ENCODE measurements at regions not wholly inside any gene's neighbourhood (a gene's known extent, or its start where the extent isn't known, plus 50 kb on each side); places are given as distances from the start of the nearest gene placed in this dataset.

DNA sequence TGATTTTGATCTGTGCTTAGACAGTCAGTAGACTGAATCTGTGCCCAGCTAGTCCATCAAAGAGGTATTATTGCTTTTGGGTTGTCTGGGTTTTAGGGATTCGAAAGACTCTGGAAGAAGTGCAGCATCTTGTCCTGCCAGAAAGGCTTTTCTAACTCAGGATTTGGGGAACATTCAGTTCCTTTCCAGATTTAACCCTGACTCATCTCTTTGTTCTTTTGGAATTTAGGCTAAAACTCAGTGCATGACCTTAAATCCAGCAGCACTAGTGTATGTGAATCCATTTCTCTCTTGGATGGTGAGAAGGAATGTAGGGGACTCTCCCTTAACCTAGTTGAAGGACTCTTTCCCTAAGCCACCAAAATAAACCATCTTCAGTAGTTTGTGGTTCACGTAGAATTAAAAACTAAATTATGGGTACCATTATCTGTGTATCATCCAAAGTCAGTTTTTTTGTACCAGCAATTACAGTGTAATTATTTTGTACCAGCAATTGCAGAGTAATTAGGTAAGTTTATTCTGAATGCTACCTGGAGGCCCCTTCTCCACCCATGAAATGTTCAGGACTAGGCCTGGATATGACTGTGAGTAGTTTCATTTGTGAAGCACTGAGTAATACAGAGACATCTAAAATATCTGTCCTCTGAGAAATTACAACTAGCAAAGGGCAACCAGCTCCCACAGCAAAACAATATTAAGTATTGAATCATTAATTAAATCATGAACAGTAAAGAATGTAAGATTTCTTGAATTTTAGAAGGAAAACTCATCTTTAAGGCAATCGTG lies 384.0 kb downstream of the TMA16 start (continued):
- TF ChIP-seq ZNF677 (tag by site-specific recombination; IDR thresholded peaks at IDR 0.05) (no peak), ZNF248 (tag by site-specific recombination; IDR thresholded peaks at IDR 0.05) (no peak), TRIM28 (IDR thresholded peaks at IDR 0.05; ENCODE audit: borderline replicate concordance, low read length) (no peak), ZSCAN30 (tag by site-specific recombination; IDR thresholded peaks at IDR 0.05) (no peak), ZNF571 (tag by site-specific recombination; IDR thresholded peaks at IDR 0.05) (no peak), BCL11A (tag by site-specific recombination; IDR thresholded peaks at IDR 0.05; ENCODE audit: low read depth) (no peak), ZNF366 (tag by site-specific recombination; conservative IDR thresholded peaks at IDR 0.05) (no peak), ZNF174 (tag by site-specific recombination; IDR thresholded peaks at IDR 0.05) (no peak)
- TF ChIP-seq, protein P1, sequence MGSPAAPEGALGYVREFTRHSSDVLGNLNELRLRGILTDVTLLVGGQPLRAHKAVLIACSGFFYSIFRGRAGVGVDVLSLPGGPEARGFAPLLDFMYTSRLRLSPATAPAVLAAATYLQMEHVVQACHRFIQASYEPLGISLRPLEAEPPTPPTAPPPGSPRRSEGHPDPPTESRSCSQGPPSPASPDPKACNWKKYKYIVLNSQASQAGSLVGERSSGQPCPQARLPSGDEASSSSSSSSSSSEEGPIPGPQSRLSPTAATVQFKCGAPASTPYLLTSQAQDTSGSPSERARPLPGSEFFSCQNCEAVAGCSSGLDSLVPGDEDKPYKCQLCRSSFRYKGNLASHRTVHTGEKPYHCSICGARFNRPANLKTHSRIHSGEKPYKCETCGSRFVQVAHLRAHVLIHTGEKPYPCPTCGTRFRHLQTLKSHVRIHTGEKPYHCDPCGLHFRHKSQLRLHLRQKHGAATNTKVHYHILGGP (tag by site-specific recombination; IDR thresholded peaks at IDR 0.05), result no peak
- TF ChIP-seq, protein P2, sequence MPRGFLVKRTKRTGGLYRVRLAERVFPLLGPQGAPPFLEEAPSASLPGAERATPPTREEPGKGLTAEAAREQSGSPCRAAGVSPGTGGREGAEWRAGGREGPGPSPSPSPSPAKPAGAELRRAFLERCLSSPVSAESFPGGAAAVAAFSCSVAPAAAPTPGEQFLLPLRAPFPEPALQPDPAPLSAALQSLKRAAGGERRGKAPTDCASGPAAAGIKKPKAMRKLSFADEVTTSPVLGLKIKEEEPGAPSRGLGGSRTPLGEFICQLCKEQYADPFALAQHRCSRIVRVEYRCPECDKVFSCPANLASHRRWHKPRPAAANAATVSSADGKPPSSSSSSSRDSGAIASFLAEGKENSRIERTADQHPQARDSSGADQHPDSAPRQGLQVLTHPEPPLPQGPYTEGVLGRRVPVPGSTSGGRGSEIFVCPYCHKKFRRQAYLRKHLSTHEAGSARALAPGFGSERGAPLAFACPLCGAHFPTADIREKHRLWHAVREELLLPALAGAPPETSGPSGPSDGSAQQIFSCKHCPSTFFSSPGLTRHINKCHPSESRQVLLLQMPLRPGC (tag by site-specific recombination; IDR thresholded peaks at IDR 0.05), result no peak

GRCh38 chr4:163892417-163892816 lies 397.9 kb downstream of the TMA16 start:
- H3K9me3 ChIP-seq (ENCODE audit: control insufficient read depth, insufficient read depth, low read depth, low read length), result no peaks in the 10 kb centered on the region
- ChIA-PET CTCF (interaction anchor here (0.6 kb wide), 1 partner anchor 212 kb away, joined by 3 read pairs; no protein-coding TSS in a partner anchor), POLR2A (no interaction called here)
- H3K4me3 ChIP-seq (ENCODE audit: low read depth, low read length), result no peak overlapping the region
- TF ChIP-seq ZNF621 (tag by site-specific recombination; IDR thresholded peaks at IDR 0.05) (no peak), ZNF571 (tag by site-specific recombination; IDR thresholded peaks at IDR 0.05) (no peak), SP7 (tag by site-specific recombination; IDR thresholded peaks at IDR 0.05) (no peak), ZNF48 (tag by site-specific recombination; IDR thresholded peaks at IDR 0.05) (no peak), ZNF664 (tag by site-specific recombination; IDR thresholded peaks at IDR 0.05) (no peak), ZNF785 (tag by site-specific recombination; IDR thresholded peaks at IDR 0.05) (no peak), HOXC10 (CRISPR knock-in tag; IDR thresholded peaks at IDR 0.05) (no peak), ZBTB8A (tag by site-specific recombination; IDR thresholded peaks at IDR 0.05) (no peak)
- H3K27ac ChIP-seq (ENCODE audit: extremely low read depth, low read depth, low read length), result no peak overlapping the region
- no peaks in the 10 kb centered on the region for H3K36me3 ChIP-seq (ENCODE audit: control insufficient read depth in 2 of 2, insufficient read depth in 1 of 2, low read length in 2 of 2)
- no peaks in the 10 kb centered on the region for H3K4me1 ChIP-seq (ENCODE audit: control insufficient read depth, insufficient read depth, low read length)

- no peak for TF ChIP-seq ZBTB21 (tag by site-specific recombination; IDR thresholded peaks at IDR 0.05)
- TF ChIP-seq ZNF624 (tag by site-specific recombination; IDR thresholded peaks at IDR 0.05), result no peak
- no peak for TF ChIP-seq ZNF777 (tag by site-specific recombination; IDR thresholded peaks at IDR 0.05; ENCODE audit: borderline replicate concordance)
- no peak for TF ChIP-seq BCL11A (tag by site-specific recombination; IDR thresholded peaks at IDR 0.05; ENCODE audit: low read depth)
- no peak for TF ChIP-seq ZNF133 (tag by site-specific recombination; IDR thresholded peaks at IDR 0.05)
- TF ChIP-seq ZNF548 (tag by site-specific recombination; IDR thresholded peaks at IDR 0.05), result no peak
- no peak for TF ChIP-seq REPIN1 (tag by site-specific recombination; IDR thresholded peaks at IDR 0.05; ENCODE audit: low read depth)
- no peak for TF ChIP-seq ZSCAN16 (tag by site-specific recombination; IDR thresholded peaks at IDR 0.05)
- no peak for TF ChIP-seq KLF7 (tag by site-specific recombination; IDR thresholded peaks at IDR 0.05; ENCODE audit: borderline replicate concordance)
- no peak for TF ChIP-seq ZNF184 (tag by site-specific recombination; IDR thresholded peaks at IDR 0.05)
- no peak for TF ChIP-seq ZSCAN30 (tag by site-specific recombination; IDR thresholded peaks at IDR 0.05)
- no peak for TF ChIP-seq ZNF335 (tag by site-specific recombination; conservative IDR thresholded peaks at IDR 0.05)
- CTCF ChIA-PET, result no interaction called here
- H3K36me3 ChIP-seq (ENCODE audit: control insufficient read depth in 2 of 2, insufficient read depth in 1 of 2, low read length in 2 of 2), result no peaks in the 10 kb centered on the region
Measured at GRCh38 chr4:163895378-163896005, 401.0 kb downstream of the TMA16 start.

More at GRCh38 chr4:163895378-163896005, 401.0 kb downstream of the TMA16 start:
- Histone ChIP-seq H3K4me3 (ENCODE audit: low read depth, low read length) (no peak overlapping the region), H3K27ac (ENCODE audit: extremely low read depth, low read depth, low read length) (no peak overlapping the region), H3K4me1 (ENCODE audit: control insufficient read depth, insufficient read depth, low read length) (no peaks in the 10 kb centered on the region), H3K9me3 (ENCODE audit: control insufficient read depth, insufficient read depth, low read depth, low read length) (no peaks in the 10 kb centered on the region)
- POLR2A ChIA-PET, result no interaction called here
